GM18907 (cell line): ENCODE measurements at regions not wholly inside any gene's neighbourhood (a gene's known extent, or its start where the extent isn't known, plus 50 kb on each side); places are given as distances from the start of the nearest gene placed in this dataset.
"Not testable (repeated sequence)": the region's sequence is repeated elsewhere in the genome, so short reads cannot be mapped to it uniquely, and the experiment has no call there.

ENCODE experiments used
- ATAC-seq: cut with Tn5 transposase; IDR thresholded peaks from one replicate; pipeline ENCODE4 v1.9.1; 2021; ENCODE audit warnings: mild to moderate bottlenecking, moderate library complexity; ENCODE audit not compliant: unreplicated experiment

- no peak for ATAC-seq
Measured at GRCh38 chr4:24369507-24370029, 214.8 kb downstream of the DHX15 start.

DNA sequence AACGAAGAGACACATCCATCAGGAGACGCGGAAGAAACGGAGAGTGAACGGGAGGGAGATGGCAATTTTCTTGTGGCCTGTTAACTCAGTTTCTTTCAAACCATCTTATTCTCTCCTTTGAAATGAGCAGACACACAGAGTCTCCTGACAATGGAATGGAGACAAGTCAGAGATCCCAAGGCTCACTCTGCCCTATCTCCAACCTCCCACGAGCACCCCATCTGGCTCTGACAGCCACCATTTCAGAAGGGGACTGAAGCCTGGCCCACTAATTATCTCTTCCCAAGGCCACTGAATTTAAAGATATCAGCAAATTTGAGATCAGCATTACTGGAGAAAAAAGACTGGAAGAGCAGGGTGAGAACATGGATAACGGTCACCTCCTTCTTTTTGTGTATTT is 215.6 kb downstream of the DHX15 start:
- no peak for ATAC-seq

GRCh38 chr4:24364852-24365251 is 219.5 kb downstream of the DHX15 start:
- no peak for ATAC-seq

DNA sequence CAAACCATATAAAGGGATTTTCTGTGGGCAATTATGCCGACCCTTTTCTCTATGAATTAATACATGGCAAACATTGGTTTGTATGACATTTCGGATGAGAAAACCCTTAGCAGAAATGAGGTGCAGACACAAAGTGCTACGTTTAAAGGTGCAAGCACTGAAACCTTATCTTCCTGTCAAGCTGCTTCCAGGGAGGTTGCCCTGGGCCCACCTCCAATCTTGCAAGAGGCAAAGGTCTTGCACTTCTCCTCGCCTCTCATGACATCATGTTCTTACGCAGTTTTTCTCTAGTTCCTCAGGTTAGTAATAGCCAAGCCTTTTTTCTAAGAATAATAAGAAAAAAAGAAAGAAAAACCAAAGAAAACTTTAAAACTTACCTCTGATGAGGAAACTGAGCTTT is 220.1 kb downstream of the DHX15 start:
- no peak for ATAC-seq

GRCh38 chr4:24363751-24364150 is 220.6 kb downstream of the DHX15 start:
- ATAC-seq = no peak

GRCh38 chr4:24352112-24352511 is 232.2 kb downstream of the DHX15 start:
- no peak for ATAC-seq

DNA sequence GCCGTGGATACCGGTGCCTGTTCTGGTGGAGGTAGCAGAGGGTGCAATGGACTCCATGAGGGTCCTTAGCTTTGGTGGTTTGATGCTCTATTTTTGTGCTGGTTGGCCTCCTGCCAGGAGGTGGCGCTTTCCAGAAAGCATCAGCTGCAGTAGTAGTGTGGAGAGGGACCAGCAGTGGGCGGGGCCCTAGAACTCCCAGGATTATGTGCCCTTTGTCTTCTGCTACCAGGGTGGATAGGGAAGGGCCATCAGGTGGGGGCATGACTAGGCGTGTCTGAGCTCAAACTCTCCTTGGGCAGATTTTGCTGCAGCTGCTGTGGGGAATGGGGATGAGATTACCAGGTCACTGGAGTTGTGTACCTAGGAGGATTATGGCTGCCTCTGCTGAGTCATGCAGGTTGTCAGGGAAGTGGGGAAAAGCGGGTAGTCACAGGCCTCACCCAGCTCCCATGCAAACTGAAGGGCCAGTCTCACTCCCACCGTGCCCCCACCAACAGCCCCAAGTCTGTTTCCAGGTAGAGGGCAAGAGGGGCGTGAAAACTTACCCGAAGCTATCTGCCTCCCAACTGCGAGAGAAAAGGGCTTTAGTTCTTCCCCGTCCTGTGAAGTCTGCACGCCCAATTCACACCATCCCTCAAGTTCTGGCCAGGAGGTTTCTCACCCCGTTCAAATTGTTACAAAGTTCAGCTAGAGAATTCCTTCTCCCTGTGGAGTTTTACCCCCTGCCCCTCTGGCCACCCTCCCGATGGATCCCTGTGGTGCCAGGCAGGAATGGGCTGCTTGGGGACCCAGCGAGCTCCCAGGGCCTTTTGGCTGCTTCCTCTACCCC is 235.0 kb downstream of the DHX15 start:
- ATAC-seq = not testable (repeated sequence)

- ATAC-seq = no peak
Measured at GRCh38 chr4:24339260-24339659, 245.1 kb downstream of the DHX15 start.

GRCh38 chr4:24337451-24338190 is 246.7 kb downstream of the DHX15 start:
- no peak for ATAC-seq

DNA sequence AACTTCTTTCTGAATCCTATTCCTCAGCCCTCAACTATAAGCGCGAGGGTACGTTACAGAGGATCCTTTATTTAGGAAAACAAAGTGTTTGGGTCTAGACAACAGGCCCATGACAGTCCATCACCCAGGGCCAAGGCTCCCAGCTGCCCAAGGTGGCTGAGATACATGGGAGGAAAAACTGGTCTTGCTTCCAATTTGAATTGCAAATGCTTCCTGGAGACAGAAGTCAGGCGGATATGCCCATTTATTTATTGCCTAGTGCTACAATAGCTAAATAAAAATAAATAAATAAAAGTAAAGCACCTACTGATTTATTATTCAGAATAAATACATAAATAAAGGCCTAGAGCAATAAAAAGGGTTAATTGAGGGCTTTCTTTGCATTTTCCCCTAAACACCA is 248.7 kb downstream of the DHX15 start:
- ATAC-seq = no peak

DNA sequence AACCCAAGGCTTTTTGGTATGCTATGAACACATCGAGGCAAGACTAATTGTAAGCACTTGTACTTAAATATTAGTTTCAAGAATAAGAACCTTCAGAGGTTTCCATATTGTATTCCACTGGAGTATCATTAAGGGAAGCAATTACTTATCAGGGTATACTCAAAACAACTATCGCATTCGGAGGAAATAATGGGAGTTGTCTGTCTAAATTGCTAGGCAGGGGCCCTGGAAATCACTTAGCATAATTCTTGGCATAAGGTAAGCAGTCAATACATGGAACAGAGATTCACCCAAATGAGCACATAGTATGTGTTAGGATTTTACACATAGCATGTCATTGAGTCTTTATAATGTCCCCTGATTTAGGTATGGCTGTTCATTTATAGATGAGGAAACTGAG is 249.4 kb downstream of the DHX15 start:
- ATAC-seq = no peak

DNA sequence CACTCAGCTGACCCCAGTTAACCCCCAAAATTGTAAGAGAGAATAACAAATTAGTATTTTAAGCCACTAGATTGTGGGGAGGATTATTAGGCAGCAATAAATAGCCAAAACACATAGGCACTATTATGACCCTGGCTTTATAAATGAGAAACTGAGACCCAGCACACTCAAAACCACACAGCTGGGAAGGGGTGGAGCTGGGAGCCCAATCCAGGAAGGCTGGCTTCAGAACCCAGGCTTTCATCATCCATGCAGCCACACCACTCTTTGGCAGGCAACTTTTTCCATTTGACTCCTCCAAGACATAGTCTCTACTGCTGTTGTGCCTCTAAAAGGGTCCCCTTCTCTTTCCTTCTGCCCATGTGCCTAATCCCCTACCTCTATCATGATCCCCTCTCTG is 253.8 kb downstream of the DHX15 start:
- ATAC-seq = no peak

GRCh38 chr4:24330172-24330571 is 254.2 kb downstream of the DHX15 start:
- no peak for ATAC-seq

DNA sequence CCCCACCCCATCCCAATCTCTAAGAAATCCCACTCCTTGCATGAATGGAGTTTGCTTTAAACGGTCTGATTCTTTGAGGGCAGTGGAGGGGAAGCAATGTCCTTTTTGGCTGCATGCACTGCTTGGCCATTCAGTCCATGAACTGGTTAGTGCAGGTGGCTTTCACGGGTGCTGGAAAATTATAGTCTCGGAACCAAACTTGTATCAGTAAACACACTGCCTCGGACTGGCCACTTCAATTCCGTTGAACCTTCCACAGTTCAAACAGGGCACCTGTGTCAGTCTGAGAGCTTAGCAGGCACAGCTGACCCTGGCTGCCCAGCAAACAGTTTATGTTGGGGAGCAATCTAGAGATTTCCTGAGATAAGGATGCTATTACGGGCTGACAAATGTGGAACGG is 255.6 kb downstream of the DHX15 start:
- ATAC-seq = no peak

GRCh38 chr4:24328310-24328709 is 256.0 kb downstream of the DHX15 start:
- ATAC-seq = no peak

- no peak for ATAC-seq
Measured at GRCh38 chr4:24322995-24323394, 261.4 kb downstream of the DHX15 start.

DNA sequence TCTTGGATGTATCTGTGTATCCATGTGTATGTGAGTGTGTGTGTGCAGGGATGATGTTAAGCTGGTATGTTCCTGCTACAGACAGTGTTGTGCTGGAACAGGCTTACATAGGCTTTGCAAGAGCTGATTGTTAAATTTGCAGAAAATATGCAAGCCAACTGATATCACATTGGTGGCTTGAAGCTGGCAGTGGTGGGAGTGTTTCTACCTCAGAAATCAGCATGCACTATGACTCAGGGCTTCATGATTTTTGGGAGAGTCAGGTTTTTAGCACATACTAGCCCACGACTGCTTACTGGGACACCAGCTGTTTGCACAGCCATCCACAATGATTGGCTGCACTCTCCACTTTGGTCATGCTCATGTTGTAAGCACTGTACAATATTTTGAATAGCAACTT is 261.8 kb downstream of the DHX15 start:
- no peak for ATAC-seq

GRCh38 chr4:24321616-24322015 is 262.7 kb downstream of the DHX15 start:
- ATAC-seq = no peak

- no peak for ATAC-seq
Measured at GRCh38 chr4:24321131-24321530, 263.2 kb downstream of the DHX15 start.

DNA sequence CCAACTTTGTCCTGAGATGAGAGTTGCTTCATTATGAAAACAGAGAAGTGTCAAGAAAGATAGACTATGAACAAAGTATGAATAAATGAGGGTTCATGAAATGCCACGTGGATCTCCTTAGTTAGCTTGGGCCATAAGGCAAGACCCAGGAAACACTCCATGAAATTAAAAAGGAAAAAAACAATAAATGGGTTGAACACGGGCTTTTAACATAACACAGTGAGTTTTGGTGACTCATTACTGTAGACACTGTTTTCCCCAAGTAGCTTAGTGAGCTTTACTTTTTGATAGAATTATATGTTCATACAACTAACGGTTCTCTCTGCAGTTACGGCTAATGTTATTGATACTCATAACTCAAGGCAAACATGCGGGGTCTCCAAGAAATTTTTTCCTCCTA is 265.0 kb downstream of the DHX15 start:
- ATAC-seq = no peak

DNA sequence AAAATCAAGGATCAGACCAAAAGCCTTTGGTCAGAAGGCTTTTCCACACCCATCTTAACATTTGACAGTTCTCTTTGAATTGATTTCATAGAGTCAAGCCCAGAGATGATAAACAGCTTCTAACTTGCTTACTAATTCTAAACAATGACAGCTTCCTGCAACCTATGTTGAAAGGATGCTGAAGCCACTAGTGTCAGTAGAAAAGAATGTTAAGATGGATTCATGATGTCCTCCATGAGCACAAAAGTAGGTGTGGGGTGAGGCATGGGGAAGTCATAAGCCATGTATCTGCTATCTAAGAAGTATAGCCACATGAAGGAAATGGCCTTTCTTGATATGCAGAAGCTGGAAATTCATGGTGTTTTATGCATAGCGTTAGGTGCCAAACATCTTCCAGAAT is 269.3 kb downstream of the DHX15 start:
- no peak for ATAC-seq

DNA sequence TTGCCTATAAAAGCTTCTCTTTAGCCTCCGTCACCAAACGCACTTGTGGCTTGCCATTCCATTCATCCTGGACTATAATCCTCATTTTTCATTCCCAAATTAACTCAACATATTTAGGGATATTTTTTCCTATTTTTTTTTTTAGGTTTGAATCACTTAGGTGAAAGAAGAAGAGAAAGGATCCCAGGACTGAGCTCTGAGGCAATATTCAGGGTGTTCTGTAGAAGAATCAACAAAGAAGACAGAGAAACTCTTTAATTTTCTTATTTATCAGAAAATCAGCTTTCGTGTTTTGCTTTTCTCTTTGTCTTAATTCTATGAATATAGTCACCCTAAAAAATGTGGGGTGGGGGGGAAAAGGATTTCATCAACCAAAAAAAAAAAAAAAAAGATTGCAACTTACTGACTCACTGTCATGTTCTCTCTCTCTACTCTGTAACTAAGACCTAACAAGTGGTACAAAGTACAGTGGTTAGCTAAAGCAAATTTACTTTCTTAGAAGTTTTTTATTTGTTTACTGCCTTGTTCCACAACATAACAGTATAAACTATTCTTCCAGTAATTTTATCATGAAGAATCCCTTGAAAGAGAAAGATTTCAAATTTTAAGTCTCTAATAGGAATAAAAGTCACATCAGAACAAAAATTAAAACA is 272.0 kb downstream of the DHX15 start:
- ATAC-seq = no peak
